Adrenal gland (tissue), 5 donors: ENCODE measurements at regions not wholly inside any gene's neighbourhood (a gene's known extent, or its start where the extent isn't known, plus 50 kb on each side); places are given as distances from the start of the nearest gene placed in this dataset.

Source experiments
- CTCF ChIP-seq, 6 experiments: fragments of 450-650 bp in 4 of 6; fragments of 200-600 bp in 2 of 6; sonication (generic) in 1 of 6; IDR thresholded peaks; 1 replicate in 5 of 6; 2 replicates in 1 of 6; pipeline versions ENCODE4 v1.5.1 to v1.8.0; 2016 to 2021; ENCODE audit warnings: antibody characterized with exemption in 6 of 6, mild to moderate bottlenecking in 2 of 6, moderate library complexity in 1 of 6
- POLR2A ChIP-seq, 2 donors: fragments of 450-650 bp; IDR thresholded peaks; one replicate each; pipeline ENCODE4 v1.6.1; 2017; ENCODE audit warnings: antibody characterized with exemption in 2 of 2, mild to moderate bottlenecking in 2 of 2, moderate library complexity in 1 of 2
- donor health status: DM: no; HTN: no; CAD: no.

DNA sequence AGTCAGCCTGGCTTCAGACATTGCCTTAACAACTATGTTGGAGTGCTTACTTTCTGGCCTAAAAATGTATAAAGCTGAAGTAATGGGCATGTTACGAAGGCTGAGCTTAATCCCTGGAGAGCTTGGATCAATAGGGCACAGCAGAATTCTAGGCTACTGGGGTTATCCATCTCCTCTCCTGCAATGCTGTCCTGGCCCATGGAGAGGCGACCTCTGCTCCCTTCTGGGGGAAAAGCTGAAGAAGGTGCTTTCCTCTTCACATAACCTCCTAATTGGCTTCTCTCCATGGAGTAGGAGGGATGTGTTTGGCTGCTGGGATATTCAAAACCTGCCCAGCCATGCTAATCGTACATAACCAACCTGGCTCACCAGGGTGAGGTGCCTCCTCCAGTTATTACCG, 403.5 kb downstream of the DMRT2 start:
- TF ChIP-seq POLR2A (IDR thresholded peaks at IDR 0.05) = no peak
- no peak for TF ChIP-seq CTCF (IDR thresholded peaks at IDR 0.05)
